Lung (tissue), 11 donors: ENCODE measurements at regions not wholly inside any gene's neighbourhood (a gene's known extent, or its start where the extent isn't known, plus 50 kb on each side); places are given as distances from the start of the nearest gene placed in this dataset.

Experiments
- ATAC-seq: fragments of 200-7000 bp; cut with Tn5 transposase; one replicate; pipeline ENCODE4 v1.9.1; 2020; ENCODE audit warnings: moderate number of reproducible peaks; ENCODE audit not compliant: insufficient read depth, low FRiP score
- DNase-seq, 3 donors: peaks; one replicate each; pipeline ENCODE4 v3.0.0-alpha.2; 2013 to 2017
- H3K27ac ChIP-seq, 2 donors: one replicate each; pipeline ENCODE4 v1.5.1; 2013; ENCODE audit warnings: mild to moderate bottlenecking in 2 of 2, moderate library complexity in 2 of 2, control low read depth in 1 of 2, inconsistent platforms in 1 of 2, low read depth in 1 of 2, low read length in 1 of 2
- H3K27me3 ChIP-seq, 3 donors: one replicate each; pipeline ENCODE4 v1.5.1; 2013; ENCODE audit warnings: low read length in 2 of 3; ENCODE audit not compliant: control insufficient read depth in 3 of 3, insufficient read depth in 3 of 3
- H3K36me3 ChIP-seq, 4 donors: one replicate each; pipeline ENCODE4 v1.5.1; 2013; ENCODE audit warnings: low read length in 4 of 4, mild to moderate bottlenecking in 1 of 4, moderate library complexity in 1 of 4; ENCODE audit not compliant: control insufficient read depth in 4 of 4, insufficient read depth in 4 of 4
- H3K4me1 ChIP-seq, 5 donors: one replicate each; pipeline ENCODE4 v1.5.1; 2013; ENCODE audit warnings: low read length in 5 of 5, mild to moderate bottlenecking in 2 of 5, moderate library complexity in 1 of 5; ENCODE audit not compliant: control insufficient read depth in 5 of 5, insufficient read depth in 5 of 5
- H3K4me3 ChIP-seq: one replicate; pipeline ENCODE4 v1.5.1; 2013; ENCODE audit warnings: mild to moderate bottlenecking, control low read depth, moderate library complexity
- H3K9ac ChIP-seq, 2 donors: one replicate each; pipeline ENCODE4 v1.5.1; 2013; ENCODE audit warnings: low read length in 2 of 2, control low read depth in 1 of 2; ENCODE audit not compliant: insufficient read depth in 1 of 2
- H3K9me3 ChIP-seq, 4 donors: one replicate each; pipeline ENCODE4 v1.5.1; 2013; ENCODE audit warnings: low read length in 3 of 4, mild to moderate bottlenecking in 1 of 4, moderate library complexity in 1 of 4; ENCODE audit not compliant: control insufficient read depth in 4 of 4, insufficient read depth in 3 of 4
- CTCF ChIP-seq: IDR thresholded peaks from 2 replicates; pipeline ENCODE4 v1.5.1; 2012; ENCODE audit warnings: mild to moderate bottlenecking; ENCODE audit errors: control extremely low read depth, extremely low read depth
- WGBS, 2 donors: extraction: QIAGEN DNeasy Blood & Tissue Kit; methylation state at CpG; one replicate each; pipeline ENCODE4 v1.1.7; 2013; 5-methylcytosine and 5-hydroxymethylcytosine counted together
- donor health status: control.
- donor health status: control.
- donor health status: Bipolar disorder and iron deficiency.
- donor health status: healthy.
- donor health status: DM: yes; HTN: yes; CAD: no.

GRCh38 chr6:18920701-18921100 lies 533.6 kb downstream of the RNF144B start:
- Histone ChIP-seq H3K4me3 (no peak overlapping the region), H3K9ac (no peak overlapping the region), H3K27me3 (no peaks in the 10 kb centered on the region), H3K36me3 (no peaks in the 10 kb centered on the region), H3K9me3 (no peaks in the 10 kb centered on the region), H3K27ac (no peak overlapping the region), H3K4me1 (no peaks in the 10 kb centered on the region)
- WGBS, 2 donors, result 83 to 84% methylated on average over 3 of the region's 3 CpGs
- ATAC-seq (no peak), DNase-seq (no peak)
- no peak for TF ChIP-seq CTCF

- H3K27me3 ChIP-seq, result no peaks in the 10 kb centered on the region
- no peaks in the 10 kb centered on the region for H3K4me1 ChIP-seq
- no peak overlapping the region for H3K4me3 ChIP-seq
- no peak overlapping the region for H3K9ac ChIP-seq
- 79 to 86% methylated on average over 4 of the region's 4 CpGs for whole genome bisulfite sequencing, 2 donors
- no peaks in the 10 kb centered on the region for H3K36me3 ChIP-seq
- H3K9me3 ChIP-seq, result no peaks in the 10 kb centered on the region
- no peak overlapping the region for H3K27ac ChIP-seq
- ATAC-seq (no peak), DNase-seq (no peak)
- no peak for TF ChIP-seq CTCF
These were observed 543.9 kb downstream of the RNF144B start for GRCh38 chr6:18931086-18931485.

- Histone ChIP-seq H3K4me1 (no peaks in the 10 kb centered on the region), H3K9ac (no peak overlapping the region), H3K27me3 (no peaks in the 10 kb centered on the region), H3K4me3 (no peak overlapping the region), H3K9me3 (peaks cover 0 to 2% (median 0%) of the 10 kb centered on the region in 4 donors), H3K36me3 (no peaks in the 10 kb centered on the region), H3K27ac (no peak overlapping the region)
- no peak for DNase-seq
- ATAC-seq, result no peak
- no peak for TF ChIP-seq CTCF
- 86 to 100% methylated on average over 1 of the region's 1 CpG for WGBS, 2 donors
These were observed 571.0 kb downstream of the RNF144B start for GRCh38 chr6:18958146-18958545.

DNA sequence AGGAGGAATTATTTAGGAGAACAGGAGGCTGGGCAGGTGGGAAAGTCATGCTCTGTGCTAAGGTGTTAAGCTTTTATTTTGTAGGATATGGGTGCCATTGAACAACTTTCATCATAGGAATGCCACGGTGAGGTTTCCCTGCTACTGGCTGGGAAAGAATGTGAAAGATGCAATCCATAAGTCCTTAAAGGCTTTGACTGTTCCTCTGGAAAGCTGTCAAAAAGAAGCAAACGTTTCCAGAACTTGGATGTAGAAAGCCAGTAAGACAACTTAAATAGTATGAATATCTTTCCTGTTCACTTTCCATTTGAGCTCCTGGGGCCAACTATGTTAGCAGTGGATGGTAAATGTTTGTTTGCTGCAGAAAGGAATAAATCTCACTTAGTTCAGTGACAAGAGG lies 574.4 kb downstream of the RNF144B start:
- TF ChIP-seq CTCF, result no peak
- Histone ChIP-seq H3K9ac (no peak overlapping the region), H3K9me3 (peaks cover 0 to 2% (median 0%) of the 10 kb centered on the region in 4 donors), H3K27me3 (no peaks in the 10 kb centered on the region), H3K27ac (no peak overlapping the region), H3K36me3 (no peaks in the 10 kb centered on the region), H3K4me1 (no peaks in the 10 kb centered on the region), H3K4me3 (no peak overlapping the region)
- no peak for DNase-seq
- 37 to 51% methylated on average over 2 of the region's 2 CpGs for WGBS, 2 donors
- no peak for ATAC-seq
